ENCODE measurements at regions not wholly inside any gene's neighbourhood (a gene's known extent, or its start where the extent isn't known, plus 50 kb on each side); places are given as distances from the start of the nearest gene placed in this dataset.

DNA sequence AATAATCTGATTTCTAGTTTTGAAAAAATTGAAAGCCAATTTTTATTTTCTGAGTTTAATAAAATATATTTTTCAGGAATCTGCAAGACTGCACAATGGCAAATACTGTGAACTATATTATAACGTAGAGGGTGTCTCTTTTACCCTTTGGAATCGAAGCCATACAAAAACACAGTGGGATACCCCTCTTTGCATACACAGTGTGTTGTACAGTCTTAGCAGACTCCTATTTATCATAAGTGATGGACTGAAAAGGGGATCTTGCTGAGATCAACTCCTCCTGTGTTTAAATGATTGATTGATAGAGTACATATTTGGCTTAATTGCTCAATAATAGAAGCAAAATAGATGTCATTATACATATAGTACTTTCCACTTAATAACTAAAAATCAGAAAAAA lies 981.2 kb downstream of the NSUN3 start:
- intact Hi-C loops (cut with DNase I; ENCODE audit: low total_unique reads) = no loop called here
- TF ChIP-seq POLR2A (IDR thresholded peaks at IDR 0.05) (no peak), POLR2AphosphoS5 (IDR thresholded peaks at IDR 0.05) (no peak), EP300 (IDR thresholded peaks at IDR 0.05) (no peak)
- TF ChIP-seq, protein P1, sequence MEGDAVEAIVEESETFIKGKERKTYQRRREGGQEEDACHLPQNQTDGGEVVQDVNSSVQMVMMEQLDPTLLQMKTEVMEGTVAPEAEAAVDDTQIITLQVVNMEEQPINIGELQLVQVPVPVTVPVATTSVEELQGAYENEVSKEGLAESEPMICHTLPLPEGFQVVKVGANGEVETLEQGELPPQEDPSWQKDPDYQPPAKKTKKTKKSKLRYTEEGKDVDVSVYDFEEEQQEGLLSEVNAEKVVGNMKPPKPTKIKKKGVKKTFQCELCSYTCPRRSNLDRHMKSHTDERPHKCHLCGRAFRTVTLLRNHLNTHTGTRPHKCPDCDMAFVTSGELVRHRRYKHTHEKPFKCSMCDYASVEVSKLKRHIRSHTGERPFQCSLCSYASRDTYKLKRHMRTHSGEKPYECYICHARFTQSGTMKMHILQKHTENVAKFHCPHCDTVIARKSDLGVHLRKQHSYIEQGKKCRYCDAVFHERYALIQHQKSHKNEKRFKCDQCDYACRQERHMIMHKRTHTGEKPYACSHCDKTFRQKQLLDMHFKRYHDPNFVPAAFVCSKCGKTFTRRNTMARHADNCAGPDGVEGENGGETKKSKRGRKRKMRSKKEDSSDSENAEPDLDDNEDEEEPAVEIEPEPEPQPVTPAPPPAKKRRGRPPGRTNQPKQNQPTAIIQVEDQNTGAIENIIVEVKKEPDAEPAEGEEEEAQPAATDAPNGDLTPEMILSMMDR (IDR thresholded peaks at IDR 0.05) = no peak
- no peaks in the 10 kb centered on the region for H3K4me1 ChIP-seq
- H3K27ac ChIP-seq = no peak overlapping the region
- no peaks in the 10 kb centered on the region for H3K27me3 ChIP-seq
- DNase-seq = no peak
- H3K9me3 ChIP-seq = no peaks in the 10 kb centered on the region
- H3K4me3 ChIP-seq = no peak overlapping the region
- H3K36me3 ChIP-seq = no peaks in the 10 kb centered on the region
- WGBS, 5 donors = 67 to 87% (median 70%) methylated on average over 2 of the region's 2 CpGs

DNA sequence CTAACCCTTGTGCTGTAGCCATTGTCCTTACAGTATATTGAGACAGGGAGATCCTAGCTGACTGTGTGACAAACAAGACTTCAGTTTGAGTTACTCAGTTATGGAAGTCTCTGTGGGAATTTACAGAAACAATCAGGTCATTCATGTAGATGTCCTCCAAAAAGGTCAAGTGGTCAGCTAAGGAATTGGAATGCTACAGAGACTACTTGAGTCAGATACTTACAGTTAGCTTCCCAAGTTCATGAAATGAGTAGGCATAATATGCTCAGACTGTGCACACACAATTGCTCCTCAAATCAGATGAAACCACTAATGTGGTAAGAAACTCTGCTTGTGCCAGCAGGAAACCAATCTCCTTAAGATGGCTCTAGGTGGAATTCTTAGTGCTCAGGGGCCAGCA lies 985.7 kb downstream of the NSUN3 start:
- intact Hi-C loops (cut with DNase I; ENCODE audit: low total_unique reads) = no loop called here
- Histone ChIP-seq H3K27me3 (no peaks in the 10 kb centered on the region), H3K4me3 (no peak overlapping the region), H3K27ac (no peak overlapping the region), H3K4me1 (no peaks in the 10 kb centered on the region), H3K36me3 (no peaks in the 10 kb centered on the region), H3K9me3 (no peaks in the 10 kb centered on the region)
- TF ChIP-seq POLR2A (IDR thresholded peaks at IDR 0.05) = no peak
- TF ChIP-seq POLR2AphosphoS5 (IDR thresholded peaks at IDR 0.05) = no peak
- TF ChIP-seq EP300 (IDR thresholded peaks at IDR 0.05) = no peak
- TF ChIP-seq, protein P1 (IDR thresholded peaks at IDR 0.05) = no peak
- no peak for DNase-seq

DNA sequence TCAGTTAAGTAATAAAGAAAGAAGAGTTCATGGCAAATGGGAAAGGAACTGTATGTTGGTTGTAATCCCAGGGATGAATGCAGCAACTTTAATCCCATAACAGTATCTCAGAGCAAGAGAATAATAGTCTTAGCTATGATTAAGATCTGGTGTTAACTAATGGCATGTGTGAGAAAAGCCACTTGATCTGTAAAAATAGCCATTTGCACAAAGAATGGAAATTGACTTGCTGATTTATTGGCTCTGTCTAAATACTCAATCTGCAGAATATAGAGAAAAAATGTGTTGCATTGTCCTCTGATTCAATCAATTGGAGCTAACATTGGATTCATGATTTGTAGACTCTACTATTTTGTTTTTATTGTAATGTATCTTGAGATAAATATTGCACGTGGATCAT lies 987.0 kb downstream of the NSUN3 start:
- 55 to 80% (median 71%) methylated on average over 1 of the region's 1 CpG for WGBS, 5 donors
- Histone ChIP-seq H3K36me3 (no peaks in the 10 kb centered on the region), H3K4me3 (no peak overlapping the region), H3K9me3 (peaks cover 0 to 3% (median 0%) of the 10 kb centered on the region in 4 donors), H3K27ac (no peak overlapping the region), H3K27me3 (no peaks in the 10 kb centered on the region), H3K4me1 (no peaks in the 10 kb centered on the region)
- intact Hi-C loops (cut with DNase I; ENCODE audit: low total_unique reads) = no loop called here
- no peak for DNase-seq
- no peak for TF ChIP-seq POLR2AphosphoS5 (IDR thresholded peaks at IDR 0.05)
- no peak for TF ChIP-seq POLR2A (IDR thresholded peaks at IDR 0.05)
- no peak for TF ChIP-seq EP300 (IDR thresholded peaks at IDR 0.05)
- TF ChIP-seq, protein P1 (IDR thresholded peaks at IDR 0.05) = no peak

DNA sequence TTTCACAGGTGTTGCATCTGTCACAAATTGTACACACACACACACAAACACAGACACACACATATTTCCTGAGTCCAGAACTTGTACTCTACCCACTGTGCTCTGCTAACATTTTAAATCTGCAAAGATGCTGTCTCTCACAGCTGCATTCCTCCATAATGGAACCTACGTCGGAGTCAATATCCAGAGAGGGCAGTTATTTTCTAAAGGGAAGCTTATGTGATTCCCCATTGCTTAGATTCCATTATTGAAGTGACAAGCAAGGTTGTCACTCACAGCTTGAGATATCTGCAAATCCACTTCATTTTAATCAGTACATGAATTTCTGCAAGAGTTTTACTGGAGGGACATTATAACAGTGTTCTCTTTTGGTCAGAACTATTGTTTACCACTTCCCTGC lies 992.4 kb downstream of the NSUN3 start:
- no peaks in the 10 kb centered on the region for H3K36me3 ChIP-seq
- no peaks in the 10 kb centered on the region for H3K27me3 ChIP-seq
- peaks cover 0 to 3% (median 0%) of the 10 kb centered on the region in 4 donors for H3K9me3 ChIP-seq
- no peak overlapping the region for H3K27ac ChIP-seq
- no peak overlapping the region for H3K4me3 ChIP-seq
- DNase-seq = no peak
- no peak for TF ChIP-seq POLR2AphosphoS5 (IDR thresholded peaks at IDR 0.05)
- no peak for TF ChIP-seq POLR2A (IDR thresholded peaks at IDR 0.05)
- TF ChIP-seq, protein P1 (IDR thresholded peaks at IDR 0.05) = no peak
- no peak for TF ChIP-seq EP300 (IDR thresholded peaks at IDR 0.05)
- no peaks in the 10 kb centered on the region for H3K4me1 ChIP-seq
- 87 to 100% (median 88%) methylated on average over 2 of the region's 2 CpGs for WGBS, 5 donors
- intact Hi-C loops (cut with DNase I; ENCODE audit: low total_unique reads) = no loop called here

Measured in stomach (tissue), 8 donors.